ENCODE measurements at regions not wholly inside any gene's neighbourhood (a gene's known extent, or its start where the extent isn't known, plus 50 kb on each side); places are given as distances from the start of the nearest gene placed in this dataset.

- Histone ChIP-seq H3K9me3 (no peaks in the 10 kb centered on the region), H3K27me3 (no peaks in the 10 kb centered on the region), H3K4me1 (no peaks in the 10 kb centered on the region), H3K36me3 (no peaks in the 10 kb centered on the region), H3K27ac (no peak overlapping the region), H3K4me3 (no peak overlapping the region)
- no peak for ATAC-seq (ENCODE audit: low FRiP score in 2 of 2)
- no peak for TF ChIP-seq POLR2AphosphoS5 (IDR thresholded peaks at IDR 0.05)
- TF ChIP-seq POLR2A (IDR thresholded peaks at IDR 0.05), result no peak
- TF ChIP-seq, protein P1, sequence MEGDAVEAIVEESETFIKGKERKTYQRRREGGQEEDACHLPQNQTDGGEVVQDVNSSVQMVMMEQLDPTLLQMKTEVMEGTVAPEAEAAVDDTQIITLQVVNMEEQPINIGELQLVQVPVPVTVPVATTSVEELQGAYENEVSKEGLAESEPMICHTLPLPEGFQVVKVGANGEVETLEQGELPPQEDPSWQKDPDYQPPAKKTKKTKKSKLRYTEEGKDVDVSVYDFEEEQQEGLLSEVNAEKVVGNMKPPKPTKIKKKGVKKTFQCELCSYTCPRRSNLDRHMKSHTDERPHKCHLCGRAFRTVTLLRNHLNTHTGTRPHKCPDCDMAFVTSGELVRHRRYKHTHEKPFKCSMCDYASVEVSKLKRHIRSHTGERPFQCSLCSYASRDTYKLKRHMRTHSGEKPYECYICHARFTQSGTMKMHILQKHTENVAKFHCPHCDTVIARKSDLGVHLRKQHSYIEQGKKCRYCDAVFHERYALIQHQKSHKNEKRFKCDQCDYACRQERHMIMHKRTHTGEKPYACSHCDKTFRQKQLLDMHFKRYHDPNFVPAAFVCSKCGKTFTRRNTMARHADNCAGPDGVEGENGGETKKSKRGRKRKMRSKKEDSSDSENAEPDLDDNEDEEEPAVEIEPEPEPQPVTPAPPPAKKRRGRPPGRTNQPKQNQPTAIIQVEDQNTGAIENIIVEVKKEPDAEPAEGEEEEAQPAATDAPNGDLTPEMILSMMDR (IDR thresholded peaks at IDR 0.05), result no peak
- TF ChIP-seq EP300 (IDR thresholded peaks at IDR 0.05), result no peak
- 77 to 86% methylated on average over 1 of the region's 1 CpG for WGBS, 2 donors
- no peak for DNase-seq
These were observed 64.5 kb upstream of the COP1 start for GRCh38 chr1:176271572-176271971.

Measured in upper lobe of left lung (tissue), 6 donors.